ENCODE measurements at regions not wholly inside any gene's neighbourhood (a gene's known extent, or its start where the extent isn't known, plus 50 kb on each side); places are given as distances from the start of the nearest gene placed in this dataset.

DNA sequence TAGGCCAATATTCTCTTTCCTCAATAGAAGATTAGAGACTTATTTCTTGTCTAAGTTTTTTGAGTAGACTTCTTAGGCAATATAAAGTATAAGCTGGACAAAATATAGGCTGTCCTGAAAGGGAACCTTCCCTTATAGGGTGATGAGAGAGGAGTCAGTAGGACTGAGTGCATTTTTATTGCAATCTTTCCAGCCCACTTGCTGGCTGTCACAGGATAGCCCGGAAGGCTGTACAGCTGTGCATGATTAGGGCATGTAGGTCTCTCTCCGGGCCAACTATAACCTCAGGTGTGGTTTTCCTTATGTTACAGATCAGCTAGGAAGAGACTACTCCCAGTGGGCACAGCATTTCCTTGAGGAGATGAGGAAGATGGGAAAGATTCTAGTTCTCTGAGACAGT lies 159.8 kb upstream of the MEF2C start:
- no peak for DNase-seq (ENCODE audit: low spot score)
- Mint-ChIP-seq H3K4me1 (ENCODE audit: low read depth) (peaks cover 13% of the 10 kb centered on the region), H3K27ac (no peak overlapping the region), H3K36me3 (ENCODE audit: low read depth) (no peaks in the 10 kb centered on the region), H3K4me3 (ENCODE audit: low read depth) (no peak overlapping the region), H3K9me3 (peaks cover 9% of the 10 kb centered on the region), H3K27me3 (ENCODE audit: low read depth) (no peaks in the 10 kb centered on the region)
- intact Hi-C loops (cut with micrococcal nuclease), result loop anchor here (1.0 kb wide), 1 partner anchor 36 kb away; no protein-coding TSS in a partner anchor

DNA sequence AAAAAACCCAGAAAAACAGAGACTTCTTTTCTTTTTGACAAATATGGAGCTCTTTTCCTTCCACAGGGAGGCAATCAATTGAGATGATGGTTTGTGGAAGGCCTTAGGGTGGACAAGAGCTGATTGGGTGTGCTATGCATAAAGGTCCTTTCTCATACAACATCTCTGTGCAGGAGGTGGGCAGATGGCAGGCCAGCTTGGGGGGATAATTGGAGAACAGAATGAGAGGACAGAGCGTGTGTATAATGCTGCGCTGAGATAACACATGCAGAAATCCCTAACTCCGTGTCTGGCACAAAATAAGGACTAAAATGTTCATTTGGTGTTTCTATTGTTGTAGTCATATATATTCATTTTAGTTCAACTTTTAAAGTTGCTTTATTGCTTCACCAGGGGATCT lies 159.0 kb upstream of the MEF2C start:
- Mint-ChIP-seq H3K9me3 (peaks cover 9% of the 10 kb centered on the region), H3K36me3 (ENCODE audit: low read depth) (no peaks in the 10 kb centered on the region), H3K27me3 (ENCODE audit: low read depth) (no peaks in the 10 kb centered on the region), H3K27ac (peak overlapping the region; percentile 19), H3K4me3 (ENCODE audit: low read depth) (no peak overlapping the region), H3K4me1 (ENCODE audit: low read depth) (peaks cover 13% of the 10 kb centered on the region)
- DNase-seq (ENCODE audit: low spot score), result no peak
- intact Hi-C loops (cut with micrococcal nuclease), result no loop called here

DNA sequence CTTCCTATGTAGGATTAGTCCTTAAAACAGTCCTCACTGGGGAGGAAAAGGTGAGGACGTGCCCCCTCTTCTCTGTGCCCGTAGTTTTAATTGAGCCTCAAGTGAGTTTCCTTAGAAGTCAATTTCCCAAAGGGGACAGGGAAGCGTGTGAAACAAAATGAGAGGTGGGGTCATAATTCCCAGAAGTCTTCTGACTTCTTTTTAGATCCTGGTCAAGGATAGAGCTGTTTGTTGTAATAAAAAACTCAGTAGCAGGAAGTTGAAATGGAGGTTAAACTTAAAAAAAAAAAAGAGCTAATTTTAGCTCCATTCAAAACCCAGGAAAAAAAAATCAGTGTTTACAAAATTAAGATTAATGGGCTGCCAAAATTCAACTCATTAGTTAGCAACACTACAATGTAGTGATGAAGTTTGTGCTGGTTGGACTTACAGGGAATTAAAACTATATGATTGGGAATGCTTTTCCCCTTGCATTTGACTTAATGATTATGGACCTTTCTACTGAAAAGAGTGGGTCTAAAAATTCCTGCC lies 158.3 kb upstream of the MEF2C start:
- Mint-ChIP-seq H3K27ac (no peak overlapping the region), H3K4me3 (ENCODE audit: low read depth) (no peak overlapping the region), H3K4me1 (ENCODE audit: low read depth) (peaks cover 13% of the 10 kb centered on the region), H3K36me3 (ENCODE audit: low read depth) (no peaks in the 10 kb centered on the region), H3K9me3 (peaks cover 9% of the 10 kb centered on the region), H3K27me3 (ENCODE audit: low read depth) (no peaks in the 10 kb centered on the region)
- DNase-seq (ENCODE audit: low spot score), result no peak
- intact Hi-C loops (cut with micrococcal nuclease), result no loop called here

DNA sequence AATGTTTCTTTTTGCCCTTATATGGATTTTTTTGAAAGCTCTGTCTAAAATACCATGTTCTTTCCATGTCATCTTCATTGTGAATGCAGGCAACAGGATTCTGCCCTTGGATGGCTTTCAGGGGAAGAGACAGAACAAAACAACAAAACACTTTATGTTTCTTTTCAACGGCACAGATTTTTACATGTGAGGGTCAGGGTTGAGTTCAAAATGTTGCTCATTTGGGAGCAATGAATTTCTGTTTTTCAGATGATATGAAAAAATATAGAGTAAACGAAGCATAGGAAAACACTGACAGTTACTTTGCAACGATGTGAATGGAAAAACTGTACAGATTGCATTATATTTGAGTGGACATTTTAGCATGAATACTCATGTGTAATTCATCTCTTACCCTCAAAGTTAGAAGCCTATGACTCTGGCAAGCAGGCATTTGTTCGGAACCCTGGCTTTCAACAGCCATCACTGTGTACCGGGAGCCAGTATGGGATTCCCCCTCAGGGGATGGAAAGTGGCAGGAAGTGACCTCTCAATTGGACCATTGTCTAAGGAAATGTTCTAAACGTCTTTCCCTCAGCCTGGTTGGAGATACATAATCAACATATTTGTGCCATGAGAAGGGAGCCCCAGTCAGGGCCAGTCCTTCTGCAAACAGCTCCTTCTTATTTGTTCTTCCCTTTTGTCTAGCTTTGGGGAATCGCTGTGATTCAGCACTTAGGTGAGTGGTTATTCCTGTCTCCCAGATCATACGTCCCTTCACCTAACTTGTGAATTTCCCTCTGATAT lies 153.9 kb upstream of the MEF2C start:
- DNase-seq (ENCODE audit: low spot score), result no peak
- Mint-ChIP-seq H3K4me3 (ENCODE audit: low read depth) (no peak overlapping the region), H3K27ac (no peak overlapping the region), H3K4me1 (ENCODE audit: low read depth) (peaks cover under 1% of the 10 kb centered on the region), H3K27me3 (ENCODE audit: low read depth) (peaks cover 8% of the 10 kb centered on the region), H3K9me3 (peaks cover 9% of the 10 kb centered on the region), H3K36me3 (ENCODE audit: low read depth) (no peaks in the 10 kb centered on the region)
- intact Hi-C loops (cut with micrococcal nuclease), result no loop called here

DNA sequence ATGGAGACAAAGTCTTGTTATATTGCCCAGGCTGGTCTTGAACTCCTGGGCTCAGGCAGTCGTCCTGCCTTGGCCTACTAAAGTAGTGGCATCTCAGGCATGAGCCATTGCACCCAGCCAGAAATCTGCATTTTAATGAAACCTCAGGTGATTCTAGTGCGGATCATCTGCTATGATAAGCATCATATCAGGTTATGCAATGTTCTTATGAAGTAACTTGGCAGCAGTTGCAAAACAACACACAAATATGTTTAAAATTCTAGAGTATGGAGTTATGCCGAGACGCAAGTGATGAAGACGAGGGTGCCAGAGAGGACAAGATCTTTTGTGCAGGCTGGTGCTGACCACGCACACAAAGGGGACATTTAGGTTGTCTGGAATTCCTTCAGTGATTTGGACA lies 153.2 kb upstream of the MEF2C start:
- DNase-seq (ENCODE audit: low spot score), result no peak
- H3K4me1 Mint-ChIP-seq (ENCODE audit: low read depth), result no peaks in the 10 kb centered on the region
- no peak overlapping the region for H3K4me3 Mint-ChIP-seq (ENCODE audit: low read depth)
- H3K27ac Mint-ChIP-seq, result no peak overlapping the region
- intact Hi-C loops (cut with micrococcal nuclease), result no loop called here
- peaks cover 11% of the 10 kb centered on the region for H3K27me3 Mint-ChIP-seq (ENCODE audit: low read depth)
- H3K9me3 Mint-ChIP-seq, result peaks cover 9% of the 10 kb centered on the region
- H3K36me3 Mint-ChIP-seq (ENCODE audit: low read depth), result no peaks in the 10 kb centered on the region

DNA sequence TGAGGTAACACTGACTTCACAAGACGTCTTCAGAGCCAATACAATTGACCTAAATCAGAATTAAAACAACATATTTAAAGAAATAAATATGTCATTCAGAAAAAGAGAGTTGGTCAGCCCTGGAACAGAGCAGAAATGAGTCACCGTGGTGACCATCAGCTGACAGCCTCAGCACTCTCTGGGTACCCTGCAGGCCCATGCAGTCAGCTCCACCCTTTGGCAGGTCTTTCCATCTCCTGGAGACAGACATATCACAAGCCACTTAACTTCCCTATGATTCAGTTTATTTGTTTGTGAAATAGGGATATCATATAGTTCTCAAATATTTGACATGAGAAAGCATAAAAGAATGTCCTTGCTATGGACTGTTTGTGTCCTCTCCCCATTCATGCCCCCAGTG lies 151.6 kb upstream of the MEF2C start:
- Mint-ChIP-seq H3K36me3 (ENCODE audit: low read depth) (no peaks in the 10 kb centered on the region), H3K27ac (no peak overlapping the region), H3K4me1 (ENCODE audit: low read depth) (no peaks in the 10 kb centered on the region), H3K27me3 (ENCODE audit: low read depth) (peaks cover 12% of the 10 kb centered on the region), H3K9me3 (peaks cover 5% of the 10 kb centered on the region), H3K4me3 (ENCODE audit: low read depth) (no peak overlapping the region)
- DNase-seq (ENCODE audit: low spot score), result no peak
- intact Hi-C loops (cut with micrococcal nuclease), result no loop called here

DNA sequence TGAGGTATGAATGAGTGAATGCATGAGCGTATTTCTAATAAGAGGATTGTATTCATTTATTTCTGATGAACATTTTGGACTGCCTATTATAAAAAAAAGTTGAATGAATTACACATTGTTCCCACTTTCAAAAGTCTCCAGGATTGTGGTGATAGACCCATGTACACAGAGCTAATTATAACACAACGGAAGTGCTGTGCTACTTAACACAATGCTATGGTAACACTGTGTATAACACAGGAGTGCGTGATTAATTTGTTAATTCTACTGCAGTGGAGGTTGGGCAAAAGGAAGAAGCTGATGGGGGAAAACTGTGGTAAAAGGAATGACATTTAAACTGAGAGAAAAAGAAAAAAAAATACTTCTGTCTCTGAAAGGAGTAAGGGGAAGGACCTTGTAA lies 147.8 kb upstream of the MEF2C start:
- H3K27me3 Mint-ChIP-seq (ENCODE audit: low read depth), result peaks cover 12% of the 10 kb centered on the region
- no peaks in the 10 kb centered on the region for H3K36me3 Mint-ChIP-seq (ENCODE audit: low read depth)
- H3K4me1 Mint-ChIP-seq (ENCODE audit: low read depth), result no peaks in the 10 kb centered on the region
- H3K4me3 Mint-ChIP-seq (ENCODE audit: low read depth), result no peak overlapping the region
- no peak overlapping the region for H3K27ac Mint-ChIP-seq
- H3K9me3 Mint-ChIP-seq, result peaks cover 6% of the 10 kb centered on the region
- intact Hi-C loops (cut with micrococcal nuclease), result no loop called here
- DNase-seq (ENCODE audit: low spot score), result no peak

DNA sequence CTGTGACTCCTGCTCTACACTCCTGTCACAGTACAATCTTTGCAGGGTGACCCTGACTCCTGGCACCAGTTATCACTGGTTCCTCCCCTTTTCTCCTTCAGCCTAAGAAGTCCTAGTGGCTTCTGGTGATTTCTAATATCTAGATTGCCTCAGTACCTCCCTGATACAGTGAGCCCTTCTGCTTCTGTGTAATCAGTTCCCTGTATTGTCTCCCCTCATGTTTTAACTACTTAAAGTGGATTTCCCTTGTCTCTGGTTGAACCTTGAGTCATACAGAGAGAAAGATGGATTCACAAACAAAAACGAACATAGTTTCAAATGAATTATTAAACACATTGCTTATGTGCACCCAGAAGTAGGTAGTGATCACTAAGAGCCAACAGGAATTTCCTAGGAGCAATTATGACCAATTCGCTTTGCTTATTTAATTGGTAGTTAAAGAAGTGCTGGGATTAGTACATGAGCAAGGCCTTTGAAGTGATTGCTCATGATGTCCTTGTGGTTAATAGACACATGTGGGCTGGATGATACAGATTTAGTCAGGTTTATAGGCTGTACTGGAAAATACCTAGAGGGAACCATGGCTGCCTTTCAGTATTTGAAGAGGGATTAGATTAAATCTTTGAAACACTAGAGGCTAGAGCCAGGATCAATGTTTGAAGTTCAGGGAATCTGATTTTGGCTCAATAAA lies 145.8 kb upstream of the MEF2C start:
- Mint-ChIP-seq H3K4me3 (ENCODE audit: low read depth) (no peak overlapping the region), H3K27ac (no peak overlapping the region), H3K36me3 (ENCODE audit: low read depth) (no peaks in the 10 kb centered on the region), H3K9me3 (peaks cover 6% of the 10 kb centered on the region), H3K27me3 (ENCODE audit: low read depth) (peaks cover 17% of the 10 kb centered on the region), H3K4me1 (ENCODE audit: low read depth) (no peaks in the 10 kb centered on the region)
- no peak for DNase-seq (ENCODE audit: low spot score)
- intact Hi-C loops (cut with micrococcal nuclease), result no loop called here

DNA sequence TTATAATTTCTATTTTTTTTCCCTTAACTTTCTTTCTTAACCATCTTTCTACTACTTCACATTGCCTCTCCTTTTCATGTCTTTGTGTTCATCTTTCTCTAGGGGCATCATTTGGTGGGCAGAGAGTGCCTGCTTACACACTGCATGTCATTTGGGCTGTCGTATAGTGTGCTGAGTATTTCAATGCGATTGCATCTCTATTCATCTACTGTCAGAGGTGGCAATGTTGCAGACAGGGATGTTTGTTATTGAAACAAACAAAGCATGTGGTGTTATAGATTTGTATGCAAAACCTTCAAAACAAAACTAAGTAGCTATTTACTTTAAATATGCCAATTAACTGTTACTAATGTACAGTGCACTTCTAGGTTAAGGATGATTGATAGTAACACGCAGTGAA lies 141.1 kb upstream of the MEF2C start:
- Mint-ChIP-seq H3K4me1 (ENCODE audit: low read depth) (no peaks in the 10 kb centered on the region), H3K9me3 (peaks cover 6% of the 10 kb centered on the region), H3K4me3 (ENCODE audit: low read depth) (no peak overlapping the region), H3K27me3 (ENCODE audit: low read depth) (peaks cover 21% of the 10 kb centered on the region), H3K36me3 (ENCODE audit: low read depth) (no peaks in the 10 kb centered on the region), H3K27ac (no peak overlapping the region)
- no peak for DNase-seq (ENCODE audit: low spot score)
- intact Hi-C loops (cut with micrococcal nuclease), result no loop called here

DNA sequence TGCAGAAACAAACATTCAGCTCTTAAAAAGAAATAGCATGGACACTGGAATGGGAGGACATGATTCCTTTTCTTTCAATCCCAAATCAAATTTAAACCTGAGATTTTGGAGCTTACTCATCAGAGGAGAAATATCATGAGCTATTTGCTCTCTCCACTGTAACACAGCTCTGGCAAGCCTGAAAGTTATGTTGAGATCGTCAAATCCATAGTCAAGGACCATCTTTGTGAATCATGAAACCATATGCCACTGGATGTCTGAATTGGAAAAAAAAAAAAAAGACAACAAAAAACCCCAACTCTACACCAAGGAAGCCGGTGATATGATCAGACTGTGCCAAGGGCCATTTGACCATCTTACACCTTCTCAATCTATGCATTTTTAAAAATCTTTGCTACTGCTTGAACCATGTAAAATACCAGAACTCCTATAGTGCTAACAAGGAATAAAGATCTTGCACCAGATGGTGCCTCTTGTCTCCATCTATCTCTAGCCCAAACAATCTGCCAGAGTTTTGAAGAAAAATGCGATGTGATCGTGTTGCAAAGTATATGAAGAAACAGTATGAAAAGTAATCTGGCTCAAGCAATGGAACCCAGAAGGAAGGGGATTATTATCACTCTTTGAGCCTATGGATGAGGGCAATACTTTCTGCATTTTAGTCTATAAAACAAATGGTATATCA lies 138.1 kb upstream of the MEF2C start:
- no peaks in the 10 kb centered on the region for H3K4me1 Mint-ChIP-seq (ENCODE audit: low read depth)
- DNase-seq (ENCODE audit: low spot score), result no peak
- no peak overlapping the region for H3K4me3 Mint-ChIP-seq (ENCODE audit: low read depth)
- H3K36me3 Mint-ChIP-seq (ENCODE audit: low read depth), result no peaks in the 10 kb centered on the region
- H3K27me3 Mint-ChIP-seq (ENCODE audit: low read depth), result peaks cover 28% of the 10 kb centered on the region
- H3K9me3 Mint-ChIP-seq, result no peaks in the 10 kb centered on the region
- intact Hi-C loops (cut with micrococcal nuclease), result no loop called here
- H3K27ac Mint-ChIP-seq, result no peak overlapping the region

DNA sequence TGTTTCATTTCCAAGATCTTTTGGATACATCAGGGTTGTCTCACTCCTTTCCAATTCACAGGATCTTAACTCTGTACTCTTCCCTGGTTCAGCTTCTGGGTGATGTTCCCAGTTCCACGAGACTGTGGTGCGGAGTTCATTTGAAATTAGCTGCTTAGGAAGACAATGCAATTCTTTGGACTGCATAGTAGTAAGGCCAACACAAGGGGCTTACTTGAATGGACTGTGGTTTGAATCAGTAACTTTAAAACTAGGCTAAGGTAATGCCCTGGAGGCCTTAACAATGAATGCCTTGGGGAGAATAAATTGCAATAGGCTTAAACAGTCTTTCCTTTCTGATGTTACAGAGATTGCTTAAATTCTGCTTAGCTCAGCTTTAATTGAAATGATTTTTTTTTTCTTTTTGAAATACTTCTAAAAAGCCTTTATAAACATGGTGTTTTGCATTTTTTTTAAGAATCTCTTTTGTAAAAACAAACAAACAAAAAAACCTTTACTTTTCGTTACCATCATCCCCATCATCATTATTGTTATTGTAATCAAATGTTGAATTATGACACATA lies 133.8 kb upstream of the MEF2C start:
- H3K9me3 Mint-ChIP-seq, result no peaks in the 10 kb centered on the region
- H3K27ac Mint-ChIP-seq, result no peak overlapping the region
- H3K4me1 Mint-ChIP-seq (ENCODE audit: low read depth), result no peaks in the 10 kb centered on the region
- intact Hi-C loops (cut with micrococcal nuclease), result no loop called here
- H3K4me3 Mint-ChIP-seq (ENCODE audit: low read depth), result no peak overlapping the region
- peaks cover 30% of the 10 kb centered on the region for H3K27me3 Mint-ChIP-seq (ENCODE audit: low read depth)
- no peak for DNase-seq (ENCODE audit: low spot score)
- H3K36me3 Mint-ChIP-seq (ENCODE audit: low read depth), result no peaks in the 10 kb centered on the region

DNA sequence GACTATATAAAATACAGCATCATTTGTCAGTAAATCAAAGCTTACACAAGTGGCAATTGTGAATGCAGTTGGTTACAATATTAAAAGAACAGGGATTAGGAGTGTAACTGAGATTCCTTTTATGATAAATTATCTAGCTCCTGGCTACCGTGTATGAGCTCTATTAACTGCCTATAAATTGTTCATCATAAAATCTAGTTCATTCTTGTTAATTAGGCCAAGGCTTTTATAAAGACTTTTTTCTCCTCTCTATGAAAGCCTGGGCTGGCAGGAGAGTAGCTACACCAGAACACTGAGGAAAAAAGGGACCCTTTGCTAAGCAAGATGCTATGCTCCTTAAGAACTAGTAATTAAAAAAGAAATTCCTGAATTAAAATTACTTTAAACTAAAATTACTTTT lies 132.4 kb upstream of the MEF2C start:
- intact Hi-C loops (cut with micrococcal nuclease), result no loop called here
- no peak for DNase-seq (ENCODE audit: low spot score)
- H3K36me3 Mint-ChIP-seq (ENCODE audit: low read depth), result no peaks in the 10 kb centered on the region
- H3K9me3 Mint-ChIP-seq, result no peaks in the 10 kb centered on the region
- H3K27me3 Mint-ChIP-seq (ENCODE audit: low read depth), result peaks cover 31% of the 10 kb centered on the region
- no peak overlapping the region for H3K27ac Mint-ChIP-seq
- peaks cover 1% of the 10 kb centered on the region for H3K4me1 Mint-ChIP-seq (ENCODE audit: low read depth)
- H3K4me3 Mint-ChIP-seq (ENCODE audit: low read depth), result no peak overlapping the region

All from activated T-helper 2 cell treated with anti-CD3 and anti-CD28 coated beads, Interferon-gamma antibody, Interleukin-2, Interleukin-4, amounts not matched to agents 10 μg/mL and 5 μg/mL and 100 μg/mL, durations not matched to agents 14 hours and 24 hours and 36 hours (primary cell).